WTC11 (cell line): ENCODE measurements at regions not wholly inside any gene's neighbourhood (a gene's known extent, or its start where the extent isn't known, plus 50 kb on each side); places are given as distances from the start of the nearest gene placed in this dataset.

Source experiments
- TF ChIP-seq, protein P1 (sequence below): sonication (generic); formaldehyde crosslinking; IDR thresholded peaks from 2 replicates; pipeline ENCODE4 v1.8.1; 2023; ENCODE audit warnings: mild to moderate bottlenecking, missing genetic modification reagents, moderate library complexity
- TF ChIP-seq, protein P2 (sequence below): fragments of 200-600 bp; IDR thresholded peaks from 2 replicates; pipeline ENCODE4 v1.8.0; 2022; ENCODE audit warnings: antibody characterized with exemption
- TF ChIP-seq, protein P3 (sequence below): sonication (generic); formaldehyde crosslinking; IDR thresholded peaks from 2 replicates; pipeline ENCODE4 v1.8.0; 2022; ENCODE audit warnings: mild to moderate bottlenecking, missing genetic modification reagents

DNA sequence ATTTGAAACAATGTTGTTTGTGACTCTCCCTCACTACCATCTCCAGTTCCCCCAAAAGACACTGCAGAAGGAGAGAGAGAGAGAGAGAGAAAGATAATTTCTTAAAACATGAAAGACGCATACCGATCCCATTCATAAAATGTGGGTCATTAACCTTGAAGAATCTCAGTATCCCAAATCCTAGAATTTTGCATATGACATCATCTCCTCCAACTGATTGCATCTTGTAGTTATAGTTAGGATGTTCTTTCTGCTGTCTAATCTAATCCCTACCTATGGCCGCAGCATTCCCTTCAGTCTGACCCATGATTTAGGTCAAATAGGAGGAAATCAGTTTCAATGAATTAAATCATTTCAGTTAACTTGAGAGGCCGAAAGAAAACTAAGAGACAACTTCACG is 142.4 kb upstream of the ETS2 start:
- TF ChIP-seq, protein P1, sequence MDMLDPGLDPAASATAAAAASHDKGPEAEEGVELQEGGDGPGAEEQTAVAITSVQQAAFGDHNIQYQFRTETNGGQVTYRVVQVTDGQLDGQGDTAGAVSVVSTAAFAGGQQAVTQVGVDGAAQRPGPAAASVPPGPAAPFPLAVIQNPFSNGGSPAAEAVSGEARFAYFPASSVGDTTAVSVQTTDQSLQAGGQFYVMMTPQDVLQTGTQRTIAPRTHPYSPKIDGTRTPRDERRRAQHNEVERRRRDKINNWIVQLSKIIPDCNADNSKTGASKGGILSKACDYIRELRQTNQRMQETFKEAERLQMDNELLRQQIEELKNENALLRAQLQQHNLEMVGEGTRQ (CRISPR knock-in tag), result no peak
- TF ChIP-seq, protein P2, sequence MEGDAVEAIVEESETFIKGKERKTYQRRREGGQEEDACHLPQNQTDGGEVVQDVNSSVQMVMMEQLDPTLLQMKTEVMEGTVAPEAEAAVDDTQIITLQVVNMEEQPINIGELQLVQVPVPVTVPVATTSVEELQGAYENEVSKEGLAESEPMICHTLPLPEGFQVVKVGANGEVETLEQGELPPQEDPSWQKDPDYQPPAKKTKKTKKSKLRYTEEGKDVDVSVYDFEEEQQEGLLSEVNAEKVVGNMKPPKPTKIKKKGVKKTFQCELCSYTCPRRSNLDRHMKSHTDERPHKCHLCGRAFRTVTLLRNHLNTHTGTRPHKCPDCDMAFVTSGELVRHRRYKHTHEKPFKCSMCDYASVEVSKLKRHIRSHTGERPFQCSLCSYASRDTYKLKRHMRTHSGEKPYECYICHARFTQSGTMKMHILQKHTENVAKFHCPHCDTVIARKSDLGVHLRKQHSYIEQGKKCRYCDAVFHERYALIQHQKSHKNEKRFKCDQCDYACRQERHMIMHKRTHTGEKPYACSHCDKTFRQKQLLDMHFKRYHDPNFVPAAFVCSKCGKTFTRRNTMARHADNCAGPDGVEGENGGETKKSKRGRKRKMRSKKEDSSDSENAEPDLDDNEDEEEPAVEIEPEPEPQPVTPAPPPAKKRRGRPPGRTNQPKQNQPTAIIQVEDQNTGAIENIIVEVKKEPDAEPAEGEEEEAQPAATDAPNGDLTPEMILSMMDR, result no peak
- TF ChIP-seq, protein P3, sequence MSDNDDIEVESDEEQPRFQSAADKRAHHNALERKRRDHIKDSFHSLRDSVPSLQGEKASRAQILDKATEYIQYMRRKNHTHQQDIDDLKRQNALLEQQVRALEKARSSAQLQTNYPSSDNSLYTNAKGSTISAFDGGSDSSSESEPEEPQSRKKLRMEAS (CRISPR knock-in tag), result no peak
